H1 (cell line): ENCODE measurements at regions not wholly inside any gene's neighbourhood (a gene's known extent, or its start where the extent isn't known, plus 50 kb on each side); places are given as distances from the start of the nearest gene placed in this dataset.

Experiments used
- CTCF ChIA-PET: fragments of 300-600 bp; sonication (Branson Sonifier 250); formaldehyde crosslinking; loops from one replicate; lab custom pipeline; 2021; ENCODE audit not compliant: partially characterized antibody; lab: Charles Lee
- POLR2A ChIA-PET: fragments of 300-600 bp; sonication (Branson Sonifier 250); formaldehyde crosslinking; loops from one replicate; lab custom pipeline; 2021; ENCODE audit warnings: inconsistent platforms; ENCODE audit not compliant: partially characterized antibody; lab: Charles Lee
- DNase-seq, 2 experiments: peaks; one replicate each; pipeline versions ENCODE4 v3.0.0 to v3.0.0-alpha.2; 2010 to 2022; ENCODE audit warnings: low spot score in 2 of 2, low read depth in 1 of 2, mixed read lengths in 1 of 2
- FAIRE-seq: peaks from 2 replicates; lab custom pipeline; 2011; peaks lifted over from hg19 to GRCh38; lab: Jason Lieb, UNC
- H2AFZ ChIP-seq: 2 replicates; pipeline ENCODE4 v1.8.1; 2012; ENCODE audit warnings: low read length, inconsistent platforms
- H2AK5ac ChIP-seq: 2 replicates; pipeline ENCODE4 v1.6.1; 2013; ENCODE audit warnings: low read depth, low read length
- H2BK120ac ChIP-seq: replicated peaks from 2 replicates; pipeline ENCODE3; 2013; ENCODE audit warnings: low read depth, low read length, inconsistent platforms
- H2BK12ac ChIP-seq: 2 replicates; pipeline ENCODE4 v1.6.1; 2013; ENCODE audit warnings: low read depth, low read length
- H2BK15ac ChIP-seq: 2 replicates; pipeline ENCODE4 v1.6.1; 2013; ENCODE audit warnings: low read length
- H2BK20ac ChIP-seq: 2 replicates; pipeline ENCODE4 v1.6.1; 2013; ENCODE audit warnings: low read length
- H2BK5ac ChIP-seq: 2 replicates; pipeline ENCODE4 v1.6.1; 2013; ENCODE audit warnings: low read depth, low read length
- H3K14ac ChIP-seq: 2 replicates; pipeline ENCODE4 v1.6.1; 2013; ENCODE audit warnings: inconsistent platforms; ENCODE audit not compliant: insufficient read length
- H3K18ac ChIP-seq: 2 replicates; pipeline ENCODE4 v1.6.1; 2013; ENCODE audit warnings: low read length; ENCODE audit errors: extremely low read depth
- H3K23ac ChIP-seq: 2 replicates; pipeline ENCODE4 v1.6.1; 2013; ENCODE audit warnings: inconsistent platforms; ENCODE audit not compliant: insufficient read length
- H3K23me2 ChIP-seq: 2 replicates; pipeline ENCODE4 v1.6.1; 2013; ENCODE audit warnings: low read depth, low read length
- H3K27ac ChIP-seq: 2 replicates; pipeline ENCODE4 v1.6.1; 2011; ENCODE audit warnings: low read depth, low read length, inconsistent platforms
- H3K27me3 ChIP-seq, 4 experiments: replicated peaks in 1 of 4; 1 replicate in 1 of 4; 2 replicates in 3 of 4; pipeline versions ENCODE4 v1.6.1 to v1.8.1; 2011 to 2013; ENCODE audit warnings: low read length in 3 of 4, mild to moderate bottlenecking in 3 of 4, inconsistent platforms in 2 of 4, mixed read lengths in 2 of 4, moderate library complexity in 1 of 4; ENCODE audit not compliant: control insufficient read depth in 3 of 4, insufficient read depth in 3 of 4; ENCODE audit errors: extremely low read depth in 1 of 4
- H3K36me3 ChIP-seq, 4 experiments: 2 replicates each; pipeline versions ENCODE4 v1.6.1 to v1.8.1; 2011 to 2013; ENCODE audit warnings: mild to moderate bottlenecking in 4 of 4, low read length in 3 of 4, moderate library complexity in 2 of 4, control low read depth in 1 of 4, inconsistent platforms in 1 of 4; ENCODE audit not compliant: insufficient read depth in 4 of 4, control insufficient read depth in 2 of 4
- H3K4ac ChIP-seq: replicated peaks from 2 replicates; pipeline ENCODE3; 2013; ENCODE audit warnings: low read length, low read depth, mixed read lengths, inconsistent platforms; ENCODE audit not compliant: insufficient read length
- H3K4me1 ChIP-seq, 4 experiments: replicated peaks in 1 of 4; 1 replicate in 1 of 4; 2 replicates in 3 of 4; pipeline versions ENCODE4 v1.6.1 to v1.8.1; 2011 to 2013; ENCODE audit warnings: low read length in 3 of 4, inconsistent platforms in 2 of 4, mixed read lengths in 1 of 4; ENCODE audit not compliant: insufficient read depth in 4 of 4, control insufficient read depth in 3 of 4
- H3K4me2 ChIP-seq, 2 experiments: 2 replicates each; pipeline versions ENCODE4 v1.6.1 to v1.8.1; 2011 to 2013; ENCODE audit warnings: low read depth in 2 of 2, low read length in 2 of 2, control low read depth in 1 of 2, inconsistent platforms in 1 of 2, mild to moderate bottlenecking in 1 of 2; ENCODE audit not compliant: insufficient read depth in 1 of 2
- H3K4me3 ChIP-seq, 4 experiments: fragments of 200-600, 300-600 bp in 1 of 4; sonication (generic), shearing (Covaris generic), sonication (Bioruptor Twin) in 1 of 4; 2 replicates each; pipeline versions ENCODE4 v1.5.1 to v1.8.1; 2011 to 2016; ENCODE audit warnings: low read length in 4 of 4, low read depth in 3 of 4, control low read depth in 2 of 4, inconsistent platforms in 2 of 4, mild to moderate bottlenecking in 2 of 4, mixed read lengths in 1 of 4, moderate library complexity in 1 of 4; ENCODE audit not compliant: insufficient read depth in 2 of 4; ENCODE audit errors: extremely low read depth in 1 of 4
- H3K56ac ChIP-seq: replicated peaks from 2 replicates; pipeline ENCODE3; 2013; ENCODE audit warnings: low read depth, mild to moderate bottlenecking, mixed read lengths, low read length, inconsistent platforms; ENCODE audit not compliant: insufficient read length
- H3K79me1 ChIP-seq: 2 replicates; pipeline ENCODE4 v1.6.1; 2013; ENCODE audit warnings: low read depth, low read length, control low read depth
- H3K79me2 ChIP-seq, 2 experiments: 2 replicates each; pipeline versions ENCODE4 v1.6.1 to v1.8.1; 2012 to 2013; ENCODE audit warnings: low read length in 2 of 2, mild to moderate bottlenecking in 2 of 2, inconsistent platforms in 1 of 2; ENCODE audit not compliant: insufficient read depth in 2 of 2, control insufficient read depth in 1 of 2
- H3K9ac ChIP-seq, 4 experiments: replicated peaks in 1 of 4; 1 replicate in 1 of 4; 2 replicates in 3 of 4; pipeline versions ENCODE4 v1.6.1 to v1.8.1; 2011 to 2013; ENCODE audit warnings: low read depth in 3 of 4, low read length in 3 of 4, control low read depth in 2 of 4, mild to moderate bottlenecking in 2 of 4, moderate library complexity in 2 of 4, inconsistent platforms in 1 of 4; ENCODE audit errors: extremely low read depth in 1 of 4
- H3K9me3 ChIP-seq, 2 experiments: 2 replicates each; pipeline versions ENCODE4 v1.6.1 to v1.8.1; 2012 to 2013; ENCODE audit warnings: mild to moderate bottlenecking in 2 of 2, moderate library complexity in 2 of 2, control low read depth in 1 of 2, inconsistent platforms in 1 of 2, low read depth in 1 of 2, low read length in 1 of 2, mixed read lengths in 1 of 2; ENCODE audit not compliant: insufficient read depth in 2 of 2
- H4K20me1 ChIP-seq, 2 experiments: replicated peaks in 1 of 2; 2 replicates each; pipeline versions ENCODE3 to v1.8.1; 2011 to 2013; ENCODE audit warnings: inconsistent platforms in 2 of 2, low read length in 2 of 2, mild to moderate bottlenecking in 1 of 2; ENCODE audit not compliant: insufficient read depth in 2 of 2, control insufficient read depth in 1 of 2
- H4K5ac ChIP-seq: 2 replicates; pipeline ENCODE4 v1.6.1; 2013; ENCODE audit warnings: low read length, low read depth, mixed read lengths, inconsistent platforms; ENCODE audit not compliant: insufficient read length
- H4K8ac ChIP-seq: 2 replicates; pipeline ENCODE4 v1.8.0; 2013; ENCODE audit warnings: mild to moderate bottlenecking, moderate library complexity, low read length, inconsistent platforms; ENCODE audit not compliant: insufficient read depth; ENCODE audit errors: extremely low read depth
- H4K91ac ChIP-seq: replicated peaks from 2 replicates; pipeline ENCODE3; 2013; ENCODE audit warnings: low read length, mixed read lengths, inconsistent platforms; ENCODE audit not compliant: insufficient read length
- ATF3 ChIP-seq: IDR thresholded peaks from 2 replicates; pipeline ENCODE4 v1.6.1; 2011; ENCODE audit warnings: low read depth, mild to moderate bottlenecking, low read length; ENCODE audit not compliant: insufficient read depth
- EGR1 ChIP-seq: IDR thresholded peaks from 2 replicates; pipeline ENCODE4 v1.6.1; 2011; ENCODE audit warnings: low read depth, low read length, borderline replicate concordance
- EZH2 ChIP-seq: fragments of 200-600 bp; sonication (generic); IDR thresholded peaks from 2 replicates; pipeline ENCODE4 v1.7.1; 2012; ENCODE audit warnings: low read depth, mild to moderate bottlenecking, moderate library complexity, low read length, inconsistent platforms; ENCODE audit not compliant: severe bottlenecking
- HDAC2 ChIP-seq, 2 experiments: fragments of 300-600 bp in 1 of 2; sonication (generic) in 1 of 2; IDR thresholded peaks; 2 replicates each; pipeline ENCODE4 v1.6.1; 2011 to 2012; ENCODE audit warnings: low read depth in 2 of 2, low read length in 2 of 2, mild to moderate bottlenecking in 2 of 2, moderate library complexity in 2 of 2, borderline replicate concordance in 1 of 2, inconsistent platforms in 1 of 2
- JUND ChIP-seq: IDR thresholded peaks from 2 replicates; pipeline ENCODE4 v1.6.1; 2011; ENCODE audit warnings: mild to moderate bottlenecking, improper control_type of control experiment, low read length
- NRF1 ChIP-seq: IDR thresholded peaks from 2 replicates; pipeline ENCODE4 v1.6.1; 2011; ENCODE audit warnings: mild to moderate bottlenecking, low read depth, low read length, improper control_type of control experiment
- RAD21 ChIP-seq, 2 experiments: IDR thresholded peaks in 1 of 2; conservative IDR thresholded peaks in 1 of 2; 2 replicates each; pipeline ENCODE4 v1.6.1; 2011; ENCODE audit warnings: low read depth in 2 of 2, low read length in 2 of 2, improper control_type of control experiment in 1 of 2, inconsistent platforms in 1 of 2, mild to moderate bottlenecking in 1 of 2, moderate library complexity in 1 of 2
- RNF2 ChIP-seq: fragments of 200-900, 300-1000 bp; sonication (generic); IDR thresholded peaks from 2 replicates; pipeline ENCODE4 v1.7.1; 2016; ENCODE audit warnings: borderline replicate concordance, low read depth, mild to moderate bottlenecking, antibody characterized with exemption, low read length; ENCODE audit not compliant: poor library complexity, severe bottlenecking; ENCODE audit errors: missing control alignments
- TCF12 ChIP-seq: IDR thresholded peaks from 2 replicates; pipeline ENCODE4 v1.6.1; 2011; ENCODE audit warnings: low read depth, mild to moderate bottlenecking, low read length
- USF2 ChIP-seq: IDR thresholded peaks from 2 replicates; pipeline ENCODE4 v1.6.1; 2011; ENCODE audit warnings: low read length, improper control_type of control experiment
- YY1 ChIP-seq: IDR thresholded peaks from 2 replicates; pipeline ENCODE4 v1.6.1; 2011; ENCODE audit warnings: low read depth, mild to moderate bottlenecking, low read length
- WGBS, 2 experiments: shearing (Covaris generic) in 1 of 2; methylation state at CpG; one replicate each; pipeline versions ENCODE4 v1.1.6 to v1.1.7; 2013 to 2015; ENCODE audit warnings: low lambda C conversion rate in 2 of 2, mixed read lengths in 2 of 2, inconsistent platforms in 1 of 2, low coverage in 1 of 2, missing lambda C conversion rate in 1 of 2; ENCODE audit not compliant: insufficient replicate concordance in 2 of 2, insufficient coverage in 1 of 2, insufficient read length in 1 of 2; ENCODE audit errors: extremely low coverage in 1 of 2, missing lambda C conversion rate in 1 of 2; 5-methylcytosine and 5-hydroxymethylcytosine counted together

- H4K91ac ChIP-seq: peak overlapping the region; percentile 39
- peaks cover 0 to 2% of the 10 kb centered on the region in 2 experiments; a peak in 2 of 4 replicates for H3K9me3 ChIP-seq
- CTCF ChIA-PET: interaction anchor here (0.6 to 1.5 kb wide), 11 partner anchors 9 to 724 kb away, joined by 3 to 5 read pairs (median 3); no protein-coding TSS in a partner anchor
- no peak overlapping the region for H2AFZ ChIP-seq
- no peak overlapping the region for H3K9ac ChIP-seq
- H4K20me1 ChIP-seq: no peaks in the 10 kb centered on the region
- peaks cover 3 to 12% (median 10%) of the 10 kb centered on the region in 4 experiments; a peak in 4 of 7 replicates for H3K4me1 ChIP-seq
- H2BK5ac ChIP-seq: no peak overlapping the region
- H3K23me2 ChIP-seq: no peaks in the 10 kb centered on the region
- peak overlapping the region; percentile 39 for H3K18ac ChIP-seq
- no peak overlapping the region for H3K27ac ChIP-seq
- FAIRE-seq (peak; percentile 32), DNase-seq (no peak)
- no peak overlapping the region for H2AK5ac ChIP-seq
- no peak overlapping the region for H3K14ac ChIP-seq
- no peak overlapping the region; the same call in 1 of the 2 replicates for H2BK20ac ChIP-seq
- no peaks in the 10 kb centered on the region for H3K79me1 ChIP-seq
- H3K4ac ChIP-seq: no peak overlapping the region
- no peaks in the 10 kb centered on the region for H3K36me3 ChIP-seq
- H3K4me2 ChIP-seq: no peak overlapping the region
- H3K56ac ChIP-seq: no peak overlapping the region
- H4K5ac ChIP-seq: no peak overlapping the region
- H4K8ac ChIP-seq: no peak overlapping the region
- POLR2A ChIA-PET: no interaction called here
- 85% methylated on average over 6 of the region's 6 CpGs; no CpG with 5 or more reads in 1 of the 2 experiments for WGBS, 2 experiments
- no peaks in the 10 kb centered on the region for H3K27me3 ChIP-seq
- H2BK120ac ChIP-seq: peak overlapping the region; percentile 29
- H3K79me2 ChIP-seq: no peaks in the 10 kb centered on the region
- H2BK15ac ChIP-seq: no peak overlapping the region
- H3K4me3 ChIP-seq: no peak overlapping the region
- no peak overlapping the region for H2BK12ac ChIP-seq
- H3K23ac ChIP-seq: no peak overlapping the region
- TF ChIP-seq HDAC2 (IDR thresholded peaks at IDR 0.05; ENCODE audit: borderline replicate concordance in 1 of 2, low read depth in 2 of 2, low read length in 2 of 2) (no peak), RNF2 (no peak), JUND (no peak), ATF3 (no peak), EZH2 (no peak), RAD21 (IDR thresholded peaks at IDR 0.05 in 1 of 2, conservative IDR thresholded peaks at IDR 0.05 in 1 of 2; ENCODE audit: low read depth in 2 of 2, low read length in 2 of 2) (peak; percentile 61 to 66), YY1 (no peak), USF2 (peak; percentile 49; the same call in 1 of the 2 replicates), NRF1 (no peak), TCF12 (no peak), EGR1 (no peak)
Observed at GRCh38 chr4:188403272-188403671, 264.0 kb downstream of the TRIML1 start.
